ENCODE measurements at regions not wholly inside any gene's neighbourhood (a gene's known extent, or its start where the extent isn't known, plus 50 kb on each side); places are given as distances from the start of the nearest gene placed in this dataset.

- no peak for TF ChIP-seq CTCF (IDR thresholded peaks at IDR 0.05; ENCODE audit: low read depth, low read length, poor library complexity, severe bottlenecking)
- no peak for TF ChIP-seq EZH2phosphoT487 (IDR thresholded peaks at IDR 0.05; ENCODE audit: borderline replicate concordance, low read length)
Observed at GRCh38 chr5:116881921-116882531, 307.4 kb upstream of the SEMA6A start.
